ENCODE measurements at regions not wholly inside any gene's neighbourhood (a gene's known extent, or its start where the extent isn't known, plus 50 kb on each side); places are given as distances from the start of the nearest gene placed in this dataset.

- Histone ChIP-seq H3K27me3 (ENCODE audit: insufficient read depth, low read length) (peaks cover 40% of the 10 kb centered on the region), H4K20me1 (ENCODE audit: insufficient read depth) (no peaks in the 10 kb centered on the region), H3K4me3 (replicated peaks in 1 of 2; ENCODE audit: low read depth in 1 of 2, low read length in 2 of 2) (no peak overlapping the region), H3K9ac (ENCODE audit: low read length) (no peak overlapping the region), H3K9me3 (ENCODE audit: control insufficient read depth in 1 of 2, insufficient read depth in 1 of 2, low read depth in 1 of 2, low read length in 2 of 2) (no peaks in the 10 kb centered on the region), H3K9me2 (ENCODE audit: insufficient read depth) (no peaks in the 10 kb centered on the region), H2AFZ (ENCODE audit: low read depth, low read length, poor library complexity, severe bottlenecking) (no peak overlapping the region), H3K27ac (ENCODE audit: low read depth, low read length) (no peak overlapping the region), H3K79me2 (ENCODE audit: insufficient read depth, low read length) (no peaks in the 10 kb centered on the region), H3K4me2 (ENCODE audit: low read length) (no peak overlapping the region), H3K36me3 (ENCODE audit: control insufficient read depth in 1 of 2, insufficient read depth in 2 of 2, low read length in 2 of 2) (no peaks in the 10 kb centered on the region), H3K4me1 (ENCODE audit: control insufficient read depth in 1 of 2, insufficient read depth in 2 of 2, low read length in 2 of 2) (no peaks in the 10 kb centered on the region)
- ChIA-PET POLR2A (no interaction called here), RAD21 (ENCODE audit: low non-redundant PET in 1 of 2, low total read pairs in 2 of 2, uncharacterized antibody in 2 of 2, unreplicated experiment in 2 of 2) (no interaction called here), CTCF (no interaction called here)
- TF ChIP-seq EZH2phosphoT487 (IDR thresholded peaks at IDR 0.05; ENCODE audit: borderline replicate concordance), result no peak
- no peak for TF ChIP-seq ZFX (IDR thresholded peaks at IDR 0.05)
- no peak for TF ChIP-seq TCF7L2 (IDR thresholded peaks at IDR 0.05; ENCODE audit: borderline replicate concordance, extremely low read depth, insufficient read depth, insufficient read length)
- no peak for TF ChIP-seq SRF (IDR thresholded peaks at IDR 0.05; ENCODE audit: low read depth)
- TF ChIP-seq EZH2 (IDR thresholded peaks at IDR 0.05), result no peak
- TF ChIP-seq ZNF274 (IDR thresholded peaks at IDR 0.05; ENCODE audit: low read depth, low read length), result no peak
- TF ChIP-seq ZBTB33 (IDR thresholded peaks at IDR 0.05; ENCODE audit: extremely low read depth, insufficient replicate concordance, low read length), result no peak
- TF ChIP-seq JUND (IDR thresholded peaks at IDR 0.05), result no peak
- TF ChIP-seq, protein P1, sequence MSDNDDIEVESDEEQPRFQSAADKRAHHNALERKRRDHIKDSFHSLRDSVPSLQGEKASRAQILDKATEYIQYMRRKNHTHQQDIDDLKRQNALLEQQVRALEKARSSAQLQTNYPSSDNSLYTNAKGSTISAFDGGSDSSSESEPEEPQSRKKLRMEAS (IDR thresholded peaks at IDR 0.05), result no peak
- intact Hi-C loops (cut with micrococcal nuclease), result no loop called here
- no peak for DNase-seq (ENCODE audit: low read depth, low spot score)
- no TSS peak for BruUV-seq (replicated peaks)
- ATAC-seq, result no peak
These were observed 304.0 kb downstream of the VPS13C start for GRCh38 chr15:61756071-61756820.
